Loucy (cell line): ENCODE measurements at regions not wholly inside any gene's neighbourhood (a gene's known extent, or its start where the extent isn't known, plus 50 kb on each side); places are given as distances from the start of the nearest gene placed in this dataset.

Source experiments
- EZH2phosphoT487 ChIP-seq: fragments of 200-600 bp; IDR thresholded peaks from 2 replicates; pipeline ENCODE4 v1.6.1; 2018; ENCODE audit warnings: antibody characterized with exemption, mild to moderate bottlenecking, moderate library complexity, borderline replicate concordance
- TF ChIP-seq, protein P1 (sequence below): fragments of 200-600 bp; sonication (generic); conservative IDR thresholded peaks from 2 replicates; pipeline ENCODE4 v1.5.1; 2014; ENCODE audit warnings: mild to moderate bottlenecking, antibody characterized with exemption, low read length

DNA sequence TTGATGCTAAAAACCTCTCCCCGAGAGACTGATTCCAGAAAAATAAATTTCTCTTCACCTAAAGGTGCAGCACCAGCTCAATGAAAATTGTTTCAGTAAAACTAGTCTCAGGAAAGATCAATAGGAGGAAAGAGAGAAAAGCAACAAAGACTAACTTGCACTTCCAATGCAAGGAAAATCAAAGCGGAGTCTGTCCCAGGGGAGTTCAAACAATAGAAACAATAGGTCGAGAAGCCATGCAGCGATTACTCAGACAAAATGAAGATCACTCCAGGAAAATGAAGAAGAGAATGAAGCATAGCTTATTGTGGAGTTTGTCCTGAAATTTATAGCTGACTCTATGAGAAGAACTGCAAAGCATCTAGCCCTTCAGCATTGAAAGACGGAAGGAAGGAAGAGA, 105.1 kb upstream of the FRMD4B start:
- TF ChIP-seq, protein P1, sequence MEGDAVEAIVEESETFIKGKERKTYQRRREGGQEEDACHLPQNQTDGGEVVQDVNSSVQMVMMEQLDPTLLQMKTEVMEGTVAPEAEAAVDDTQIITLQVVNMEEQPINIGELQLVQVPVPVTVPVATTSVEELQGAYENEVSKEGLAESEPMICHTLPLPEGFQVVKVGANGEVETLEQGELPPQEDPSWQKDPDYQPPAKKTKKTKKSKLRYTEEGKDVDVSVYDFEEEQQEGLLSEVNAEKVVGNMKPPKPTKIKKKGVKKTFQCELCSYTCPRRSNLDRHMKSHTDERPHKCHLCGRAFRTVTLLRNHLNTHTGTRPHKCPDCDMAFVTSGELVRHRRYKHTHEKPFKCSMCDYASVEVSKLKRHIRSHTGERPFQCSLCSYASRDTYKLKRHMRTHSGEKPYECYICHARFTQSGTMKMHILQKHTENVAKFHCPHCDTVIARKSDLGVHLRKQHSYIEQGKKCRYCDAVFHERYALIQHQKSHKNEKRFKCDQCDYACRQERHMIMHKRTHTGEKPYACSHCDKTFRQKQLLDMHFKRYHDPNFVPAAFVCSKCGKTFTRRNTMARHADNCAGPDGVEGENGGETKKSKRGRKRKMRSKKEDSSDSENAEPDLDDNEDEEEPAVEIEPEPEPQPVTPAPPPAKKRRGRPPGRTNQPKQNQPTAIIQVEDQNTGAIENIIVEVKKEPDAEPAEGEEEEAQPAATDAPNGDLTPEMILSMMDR = no peak
- TF ChIP-seq EZH2phosphoT487 = no peak
